ENCODE measurements at regions not wholly inside any gene's neighbourhood (a gene's known extent, or its start where the extent isn't known, plus 50 kb on each side); places are given as distances from the start of the nearest gene placed in this dataset.

GRCh38 chr14:29454026-29454693 lies 473.5 kb downstream of the PRKD1 start:
- no peaks in the 10 kb centered on the region for H3K9me3 Mint-ChIP-seq
- no peak for DNase-seq (ENCODE audit: extremely low spot score, unreplicated experiment)
- H3K27me3 Mint-ChIP-seq = no peaks in the 10 kb centered on the region
- no peak overlapping the region for H3K4me3 Mint-ChIP-seq
- H3K36me3 Mint-ChIP-seq = no peaks in the 10 kb centered on the region
- TF ChIP-seq CTCF (conservative IDR thresholded peaks at IDR 0.05) = no peak
- H3K4me1 Mint-ChIP-seq (ENCODE audit: unreplicated experiment) = no peaks in the 10 kb centered on the region
- H3K27ac Mint-ChIP-seq = no peak overlapping the region

- no peak for DNase-seq (ENCODE audit: extremely low spot score, unreplicated experiment)
- peaks cover 6% of the 10 kb centered on the region for H3K27me3 Mint-ChIP-seq
- H3K4me1 Mint-ChIP-seq (ENCODE audit: unreplicated experiment) = peaks cover 20% of the 10 kb centered on the region
- TF ChIP-seq CTCF (conservative IDR thresholded peaks at IDR 0.05) = no peak
- H3K9me3 Mint-ChIP-seq = no peaks in the 10 kb centered on the region
- no peak overlapping the region for H3K27ac Mint-ChIP-seq
- no peak overlapping the region for H3K4me3 Mint-ChIP-seq
- no peaks in the 10 kb centered on the region for H3K36me3 Mint-ChIP-seq
Observed at GRCh38 chr14:29458547-29458946, 469.1 kb downstream of the PRKD1 start.

GRCh38 chr14:29459531-29459930 lies 468.1 kb downstream of the PRKD1 start:
- H3K4me1 Mint-ChIP-seq (ENCODE audit: unreplicated experiment) = peaks cover 28% of the 10 kb centered on the region
- TF ChIP-seq CTCF (conservative IDR thresholded peaks at IDR 0.05) = no peak
- H3K4me3 Mint-ChIP-seq = no peak overlapping the region
- peaks cover 8% of the 10 kb centered on the region for H3K27me3 Mint-ChIP-seq
- no peak overlapping the region for H3K27ac Mint-ChIP-seq
- no peak for DNase-seq (ENCODE audit: extremely low spot score, unreplicated experiment)
- no peaks in the 10 kb centered on the region for H3K36me3 Mint-ChIP-seq
- H3K9me3 Mint-ChIP-seq = no peaks in the 10 kb centered on the region

- H3K4me1 Mint-ChIP-seq (ENCODE audit: unreplicated experiment) = peaks cover 29% of the 10 kb centered on the region
- no peaks in the 10 kb centered on the region for H3K9me3 Mint-ChIP-seq
- TF ChIP-seq CTCF (conservative IDR thresholded peaks at IDR 0.05) = no peak
- no peak for DNase-seq (ENCODE audit: extremely low spot score, unreplicated experiment)
- no peak overlapping the region for H3K4me3 Mint-ChIP-seq
- no peaks in the 10 kb centered on the region for H3K36me3 Mint-ChIP-seq
- peaks cover 9% of the 10 kb centered on the region for H3K27me3 Mint-ChIP-seq
- no peak overlapping the region for H3K27ac Mint-ChIP-seq
Observed at GRCh38 chr14:29459969-29460560, 467.6 kb downstream of the PRKD1 start.

- TF ChIP-seq CTCF (conservative IDR thresholded peaks at IDR 0.05) = no peak
- H3K27ac Mint-ChIP-seq = no peak overlapping the region
Observed at GRCh38 chr14:29461101-29461500, 466.5 kb downstream of the PRKD1 start.

More at GRCh38 chr14:29461101-29461500, 466.5 kb downstream of the PRKD1 start:
- Mint-ChIP-seq H3K27me3 (peaks cover 9% of the 10 kb centered on the region), H3K4me1 (ENCODE audit: unreplicated experiment) (peaks cover 29% of the 10 kb centered on the region), H3K9me3 (no peaks in the 10 kb centered on the region), H3K36me3 (no peaks in the 10 kb centered on the region), H3K4me3 (no peak overlapping the region)
- no peak for DNase-seq (ENCODE audit: extremely low spot score, unreplicated experiment)
